Activated T-cell treated with anti-CD3 and anti-CD28 coated beads, Interleukin-2, amount 50 U/mL, for 72 hours (primary cell): ENCODE measurements at regions not wholly inside any gene's neighbourhood (a gene's known extent, or its start where the extent isn't known, plus 50 kb on each side); places are given as distances from the start of the nearest gene placed in this dataset.

Experiments used
- ATAC-seq, 2 donors: fragments of 150-1000 bp; cut with Tn5 transposase; replicated peaks in 1 of 2; 2 replicates each; pipeline ENCODE4 v1.10.0; 2021; ENCODE audit warnings: moderate library complexity in 2 of 2, mild to moderate bottlenecking in 1 of 2
- DNase-seq, 2 donors: peaks; one replicate each; pipeline ENCODE4 v3.0.0; 2021 to 2022; ENCODE audit warnings: mixed read lengths in 1 of 2
- H3K27ac Mint-ChIP-seq: one replicate; pipeline ENCODE4 v1.8.0; 2022; ENCODE audit warnings: mild to moderate bottlenecking, moderate library complexity, mixed read lengths
- H3K27me3 Mint-ChIP-seq: one replicate; pipeline ENCODE4 v1.8.0; 2022; ENCODE audit warnings: low read depth, mixed read lengths
- H3K36me3 Mint-ChIP-seq, 2 donors: one replicate each; pipeline ENCODE4 v1.8.0; 2022; ENCODE audit warnings: mixed read lengths in 2 of 2, mild to moderate bottlenecking in 1 of 2; ENCODE audit not compliant: insufficient read depth in 2 of 2
- H3K4me1 Mint-ChIP-seq: one replicate; pipeline ENCODE4 v1.8.0; 2022; ENCODE audit warnings: low read depth, mixed read lengths
- H3K4me3 Mint-ChIP-seq, 2 donors: one replicate each; pipeline ENCODE4 v1.8.0; 2022; ENCODE audit warnings: mild to moderate bottlenecking in 2 of 2, mixed read lengths in 2 of 2, moderate library complexity in 2 of 2
- H3K9me3 Mint-ChIP-seq, 2 donors: one replicate each; pipeline ENCODE4 v1.8.0; 2022; ENCODE audit warnings: mixed read lengths in 2 of 2

DNA sequence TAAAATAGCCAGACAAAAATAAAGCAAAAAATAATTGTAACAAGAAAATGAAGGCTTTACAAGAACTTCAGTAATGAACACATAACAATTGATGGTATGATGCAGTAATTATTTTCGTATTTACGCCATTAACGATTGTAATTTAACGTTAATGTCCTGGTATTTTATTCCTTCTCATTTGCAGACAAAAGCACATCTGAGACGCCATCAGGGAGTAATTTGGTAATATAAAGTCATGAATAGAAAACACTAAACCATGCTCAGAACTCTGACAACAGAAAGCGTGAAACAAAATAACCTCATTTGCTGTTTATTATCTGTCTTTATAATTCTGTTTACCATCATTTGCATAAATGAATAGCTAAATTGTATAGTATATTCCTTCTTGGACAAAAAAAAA is 336.6 kb upstream of the THRB start:
- Mint-ChIP-seq H3K9me3 (peaks cover 1 to 2% of the 10 kb centered on the region in 2 donors), H3K27me3 (peaks cover 27% of the 10 kb centered on the region), H3K36me3 (peaks cover 0 to 2% of the 10 kb centered on the region in 2 donors), H3K4me3 (no peak overlapping the region), H3K27ac (no peak overlapping the region), H3K4me1 (no peaks in the 10 kb centered on the region)
- ATAC-seq, result no peak
- DNase-seq, result no peak

DNA sequence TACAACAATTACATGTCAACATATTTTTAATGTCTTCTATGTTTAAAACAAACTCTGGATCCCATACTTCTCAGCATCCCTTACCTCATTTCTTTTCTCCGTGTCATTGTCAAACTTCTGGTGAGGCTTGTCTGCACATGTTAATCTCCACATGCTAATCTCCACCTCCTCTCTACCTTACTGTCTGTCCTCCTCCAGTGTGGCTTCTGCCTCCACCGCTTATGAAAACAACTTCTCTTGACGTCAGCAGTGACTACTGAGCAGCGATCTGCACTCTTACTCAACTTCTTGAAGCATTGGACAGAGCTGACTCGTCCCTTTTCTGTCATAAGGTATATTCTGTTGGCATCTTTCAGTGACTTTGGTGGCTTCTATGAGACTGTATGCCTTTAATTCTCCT is 338.2 kb upstream of the THRB start:
- Mint-ChIP-seq H3K4me3 (no peak overlapping the region), H3K27ac (no peak overlapping the region), H3K36me3 (peaks cover 0 to 2% of the 10 kb centered on the region in 2 donors), H3K4me1 (no peaks in the 10 kb centered on the region), H3K27me3 (peaks cover 24% of the 10 kb centered on the region), H3K9me3 (no peaks in the 10 kb centered on the region)
- ATAC-seq, result no peak
- DNase-seq, result no peak

DNA sequence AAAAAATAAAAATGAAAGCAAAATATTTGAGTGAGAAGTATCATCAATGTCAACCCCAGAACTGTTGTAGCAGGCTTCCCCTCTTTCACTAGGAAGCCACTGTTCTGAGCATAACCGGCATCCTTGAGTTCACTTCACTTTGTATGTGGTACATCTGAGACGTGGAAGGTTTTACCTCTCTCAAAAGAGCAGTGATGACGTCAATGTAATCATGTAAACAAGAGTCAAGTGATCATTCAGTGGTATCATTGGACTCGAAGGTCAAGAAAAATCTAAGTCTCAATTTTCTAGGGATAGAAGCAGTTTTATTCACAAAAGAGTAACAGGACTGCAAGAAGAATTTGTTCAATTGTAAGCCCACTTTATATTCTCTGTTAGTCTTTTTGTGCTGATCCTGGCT is 339.8 kb upstream of the THRB start:
- Mint-ChIP-seq H3K9me3 (no peaks in the 10 kb centered on the region), H3K27me3 (peaks cover 14% of the 10 kb centered on the region), H3K36me3 (peaks cover 0 to 2% of the 10 kb centered on the region in 2 donors), H3K27ac (no peak overlapping the region), H3K4me3 (no peak overlapping the region), H3K4me1 (no peaks in the 10 kb centered on the region)
- ATAC-seq, result no peak
- no peak for DNase-seq

DNA sequence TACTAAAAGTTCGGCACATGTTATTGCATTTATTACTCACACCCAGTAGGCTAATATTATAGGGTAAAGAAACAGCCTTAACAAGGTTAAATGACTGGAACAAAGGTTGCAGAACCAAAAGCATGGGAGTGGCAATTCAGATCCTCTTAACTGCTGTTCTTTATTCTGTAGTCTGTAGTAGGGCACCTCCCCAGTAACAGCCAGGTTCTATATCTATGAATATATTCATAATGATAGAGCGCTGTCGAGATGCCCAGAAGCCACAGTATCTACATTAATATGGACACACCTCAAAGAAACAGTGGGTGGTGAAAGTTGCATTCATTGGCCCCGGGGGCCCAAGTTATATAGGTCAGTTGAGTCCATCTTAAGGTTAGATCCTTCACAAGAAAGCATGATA is 340.9 kb upstream of the THRB start:
- Mint-ChIP-seq H3K36me3 (no peaks in the 10 kb centered on the region), H3K4me3 (no peak overlapping the region), H3K27me3 (peaks cover 4% of the 10 kb centered on the region), H3K27ac (no peak overlapping the region), H3K9me3 (no peaks in the 10 kb centered on the region), H3K4me1 (no peaks in the 10 kb centered on the region)
- ATAC-seq, result no peak
- DNase-seq, result no peak

DNA sequence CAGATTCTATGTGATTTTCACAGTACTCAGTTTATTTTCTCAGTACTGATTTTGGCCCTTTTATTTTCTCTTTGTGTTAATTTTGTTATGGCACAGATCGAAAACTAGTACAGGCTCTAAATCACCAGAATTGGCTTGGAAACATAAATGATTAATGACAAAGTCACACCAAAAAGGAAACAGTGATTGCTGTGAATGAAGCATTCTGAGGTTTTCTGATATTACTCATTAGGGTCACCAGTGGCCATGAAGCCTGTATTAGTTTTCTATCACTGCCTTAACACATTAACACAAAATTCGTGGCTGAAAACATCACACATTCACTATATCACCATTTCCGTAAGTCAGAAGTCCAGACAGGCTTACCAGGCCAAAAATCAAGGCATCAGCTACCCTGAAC is 343.0 kb upstream of the THRB start:
- Mint-ChIP-seq H3K4me3 (no peak overlapping the region), H3K27me3 (no peaks in the 10 kb centered on the region), H3K36me3 (no peaks in the 10 kb centered on the region), H3K27ac (no peak overlapping the region), H3K9me3 (no peaks in the 10 kb centered on the region), H3K4me1 (no peaks in the 10 kb centered on the region)
- DNase-seq, result no peak
- ATAC-seq, result no peak

DNA sequence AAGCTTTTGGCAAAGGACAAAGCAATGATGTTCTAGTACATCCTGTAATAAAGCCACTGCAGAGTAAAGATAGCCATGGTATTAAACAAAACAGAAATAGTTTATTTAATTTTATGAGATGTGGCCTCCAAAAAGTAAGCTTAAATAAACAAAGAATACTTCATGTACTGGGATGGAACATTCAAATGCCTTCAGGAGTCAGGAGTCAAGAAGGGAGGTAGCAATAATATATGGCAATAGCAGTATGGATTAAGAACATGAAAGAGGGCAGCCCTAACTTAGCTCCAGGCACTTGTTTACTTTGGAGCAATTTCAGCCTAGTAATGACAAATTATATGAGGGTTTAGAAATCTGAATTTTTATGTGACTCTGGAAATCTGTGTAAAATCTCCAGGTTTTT is 343.9 kb upstream of the THRB start:
- Mint-ChIP-seq H3K4me1 (no peaks in the 10 kb centered on the region), H3K9me3 (no peaks in the 10 kb centered on the region), H3K27ac (no peak overlapping the region), H3K36me3 (no peaks in the 10 kb centered on the region), H3K27me3 (no peaks in the 10 kb centered on the region), H3K4me3 (no peak overlapping the region)
- ATAC-seq (no peak), DNase-seq (no peak)

DNA sequence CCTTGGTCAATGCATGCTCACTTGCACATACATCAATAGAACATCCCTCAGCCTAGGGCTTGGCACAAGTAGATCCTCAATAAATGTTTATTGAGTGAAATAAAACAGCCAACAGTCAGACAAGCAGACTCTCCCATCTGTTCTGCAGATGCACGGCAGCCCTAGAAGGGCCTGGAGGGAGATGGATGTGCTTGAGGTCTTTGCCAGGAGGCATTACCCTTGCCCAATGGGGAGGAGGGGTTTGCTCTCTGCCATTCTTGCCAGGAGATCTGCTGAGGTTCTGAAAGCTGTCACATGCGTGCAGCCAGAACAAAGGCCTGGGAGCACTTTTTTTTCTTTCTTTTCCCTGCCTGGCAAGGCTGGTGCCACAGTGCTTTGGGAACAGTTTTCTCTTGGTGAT is 349.3 kb upstream of the THRB start:
- Mint-ChIP-seq H3K4me1 (no peaks in the 10 kb centered on the region), H3K9me3 (peaks cover 0 to 1% of the 10 kb centered on the region in 2 donors), H3K27ac (no peak overlapping the region), H3K27me3 (no peaks in the 10 kb centered on the region), H3K36me3 (no peaks in the 10 kb centered on the region), H3K4me3 (no peak overlapping the region)
- ATAC-seq (no peak), DNase-seq (no peak)

DNA sequence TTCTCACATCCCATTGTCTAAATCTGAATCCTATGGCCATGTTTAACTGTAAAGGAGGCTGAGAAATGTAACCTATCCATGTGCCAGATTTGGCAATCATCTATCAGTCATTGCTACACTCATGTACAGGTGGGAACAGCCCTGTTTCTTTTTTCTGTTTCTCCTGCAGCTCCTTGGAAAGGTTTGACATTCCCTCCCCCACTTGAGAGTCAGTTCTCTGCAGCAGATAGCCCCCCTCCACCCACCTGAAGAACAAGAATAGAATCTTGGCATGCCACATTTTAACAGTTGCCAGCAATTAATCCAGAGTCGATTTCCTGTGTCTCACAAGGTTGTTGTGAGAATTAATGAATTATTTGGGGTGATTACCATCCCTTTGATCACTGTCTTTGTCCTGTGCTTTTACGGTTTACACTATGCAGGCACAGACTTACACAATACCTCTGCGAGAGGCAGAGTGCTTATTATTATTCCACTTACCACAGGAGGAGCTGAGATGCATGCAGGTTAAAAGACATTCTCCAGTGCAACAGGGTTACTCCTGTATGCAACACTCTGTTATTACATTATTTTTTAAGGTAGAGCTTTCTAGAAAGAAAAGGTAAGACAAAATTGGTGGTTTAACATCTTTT is 351.0 kb upstream of the THRB start:
- Mint-ChIP-seq H3K9me3 (peaks cover 0 to 5% of the 10 kb centered on the region in 2 donors), H3K36me3 (no peaks in the 10 kb centered on the region), H3K4me3 (no peak overlapping the region), H3K4me1 (no peaks in the 10 kb centered on the region), H3K27me3 (no peaks in the 10 kb centered on the region), H3K27ac (no peak overlapping the region)
- no peak for DNase-seq
- ATAC-seq, result no peak

DNA sequence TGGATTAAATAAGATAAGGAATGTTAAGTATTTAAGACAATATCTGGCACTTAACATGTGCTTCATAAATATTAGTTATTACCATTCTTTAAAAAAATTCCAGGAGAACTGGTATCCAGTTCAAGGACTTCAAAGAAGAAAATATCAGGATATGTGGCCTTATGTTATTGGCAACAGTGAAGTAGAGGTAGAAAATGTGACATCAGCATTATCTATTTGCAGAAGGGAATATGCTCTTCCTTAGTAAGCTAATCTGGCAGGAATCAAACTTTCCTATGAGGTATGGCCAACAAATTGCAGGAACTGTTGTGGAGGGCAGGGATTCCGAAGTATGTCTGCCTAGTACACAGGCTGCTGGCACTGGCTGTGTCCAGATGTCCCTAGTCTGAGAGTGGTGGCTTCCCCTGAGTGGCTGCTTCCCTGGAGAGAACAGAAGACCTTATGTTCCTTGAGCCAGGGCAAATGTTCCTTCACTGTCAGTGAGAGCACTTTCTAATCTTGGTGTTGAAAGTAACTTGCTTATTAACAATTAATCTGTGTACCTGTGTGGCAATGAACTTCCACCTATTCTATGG is 351.7 kb upstream of the THRB start:
- DNase-seq (no peak), ATAC-seq (no peak)
- no peak overlapping the region for H3K27ac Mint-ChIP-seq
- no peaks in the 10 kb centered on the region for H3K4me1 Mint-ChIP-seq
- no peak overlapping the region for H3K4me3 Mint-ChIP-seq
- no peaks in the 10 kb centered on the region for H3K36me3 Mint-ChIP-seq
- H3K27me3 Mint-ChIP-seq, result no peaks in the 10 kb centered on the region
- H3K9me3 Mint-ChIP-seq, result peaks cover 0 to 5% of the 10 kb centered on the region in 2 donors

DNA sequence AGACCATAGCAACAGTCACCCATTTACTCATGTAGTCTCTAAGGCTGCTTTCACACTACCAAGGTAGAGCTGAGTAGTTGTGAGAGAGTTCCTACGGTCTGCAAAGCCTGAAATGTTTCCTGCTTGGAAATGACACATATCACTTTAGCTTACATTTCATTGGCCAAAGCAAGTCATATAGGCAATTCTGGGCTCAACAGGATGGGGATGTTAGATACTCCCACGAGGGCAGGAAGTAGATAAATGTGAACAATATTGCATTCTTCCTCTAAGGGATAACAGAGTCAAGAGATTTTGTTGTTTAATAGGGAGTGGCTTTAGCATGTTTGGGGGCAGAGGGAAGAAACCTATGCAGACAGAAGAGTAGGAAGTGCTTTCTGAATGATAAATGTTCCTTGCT is 355.6 kb upstream of the THRB start:
- DNase-seq (no peak), ATAC-seq (no peak)
- Mint-ChIP-seq H3K4me3 (no peak overlapping the region), H3K36me3 (no peaks in the 10 kb centered on the region), H3K9me3 (peaks cover 0 to 8% of the 10 kb centered on the region in 2 donors), H3K27me3 (no peaks in the 10 kb centered on the region), H3K4me1 (no peaks in the 10 kb centered on the region), H3K27ac (no peak overlapping the region)

DNA sequence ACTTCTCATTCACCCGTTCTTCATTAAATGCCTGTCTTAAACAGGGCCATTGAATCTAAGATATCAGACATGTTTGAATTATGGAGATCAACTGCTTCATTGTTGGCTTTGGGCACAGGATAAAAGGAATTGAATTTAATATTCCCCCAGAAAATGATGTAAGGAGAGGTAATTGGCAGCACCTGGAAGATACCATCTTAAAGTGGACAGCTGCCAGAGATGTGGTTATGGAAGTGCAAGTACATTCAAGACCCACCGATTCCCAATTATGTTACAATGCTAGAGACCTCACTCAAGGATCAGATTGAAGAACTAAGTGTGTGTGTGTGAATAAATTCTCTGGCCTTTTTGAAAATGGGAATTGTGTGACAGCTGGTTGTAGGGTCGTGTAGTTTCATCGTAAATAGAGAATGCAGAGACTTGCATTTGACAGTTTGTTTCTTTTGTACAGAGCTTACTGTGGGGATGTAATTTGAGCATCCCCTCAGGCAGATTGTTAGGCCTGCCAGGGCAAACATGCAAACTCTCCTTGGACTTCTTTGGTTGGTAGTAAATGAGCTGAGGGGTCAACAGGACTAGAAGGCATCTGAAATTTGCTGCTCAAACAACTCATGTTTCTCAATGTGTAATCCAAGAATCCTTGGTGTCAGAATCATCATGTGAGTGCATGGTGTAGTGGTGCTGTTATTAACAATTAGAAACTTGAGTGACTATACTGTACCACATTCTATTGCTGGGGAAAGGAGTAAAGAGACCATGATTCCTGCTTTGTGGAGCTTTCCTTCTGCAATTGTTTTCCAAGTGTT is 359.2 kb upstream of the THRB start:
- Mint-ChIP-seq H3K36me3 (no peaks in the 10 kb centered on the region), H3K27ac (no peak overlapping the region), H3K4me3 (no peak overlapping the region), H3K27me3 (no peaks in the 10 kb centered on the region), H3K4me1 (no peaks in the 10 kb centered on the region), H3K9me3 (peaks cover 0 to 7% of the 10 kb centered on the region in 2 donors)
- ATAC-seq (no peak), DNase-seq (no peak)

DNA sequence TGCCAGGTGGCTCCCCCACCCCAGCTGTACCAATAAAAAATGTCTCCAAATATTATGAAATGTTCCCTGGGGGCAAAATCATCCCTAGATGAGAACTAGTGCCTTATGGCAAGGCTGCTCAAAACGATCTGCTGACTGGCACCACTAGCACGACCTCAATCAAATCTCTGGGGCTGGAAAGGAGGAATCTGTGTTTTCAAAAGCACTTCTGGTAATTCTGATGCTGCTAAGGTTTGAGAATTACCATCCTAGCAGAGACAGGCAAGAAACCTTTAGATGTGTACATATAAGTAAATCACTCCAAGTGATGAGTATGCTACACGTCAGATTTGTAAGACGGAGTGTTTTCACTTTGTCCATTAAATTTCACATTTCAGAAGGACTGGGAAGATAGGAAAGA is 360.1 kb upstream of the THRB start:
- Mint-ChIP-seq H3K9me3 (peaks cover 0 to 6% of the 10 kb centered on the region in 2 donors), H3K4me1 (no peaks in the 10 kb centered on the region), H3K4me3 (no peak overlapping the region), H3K27ac (no peak overlapping the region), H3K36me3 (no peaks in the 10 kb centered on the region), H3K27me3 (no peaks in the 10 kb centered on the region)
- ATAC-seq, result no peak
- DNase-seq, result no peak

DNA sequence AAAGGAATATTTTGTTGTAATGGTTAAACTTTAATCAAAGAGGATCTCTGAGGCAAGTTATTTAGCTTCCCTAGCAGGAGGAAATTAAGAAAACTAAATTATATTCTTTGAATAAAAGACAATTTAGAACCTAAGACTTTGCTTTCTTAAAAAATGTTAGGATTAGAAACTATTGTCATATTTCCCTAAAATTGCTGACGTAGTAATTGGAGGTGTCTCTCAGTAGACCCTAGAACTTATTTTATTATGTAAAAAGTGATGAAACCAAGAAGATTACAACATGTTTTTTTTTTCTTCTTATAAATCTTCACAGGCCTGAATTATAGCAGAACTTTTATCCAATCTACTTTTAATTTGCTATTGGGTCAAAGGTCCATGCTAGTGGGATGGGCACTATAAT is 363.3 kb upstream of the THRB start:
- H3K4me3 Mint-ChIP-seq, result no peak overlapping the region
- peaks cover 1 to 7% of the 10 kb centered on the region in 2 donors for H3K9me3 Mint-ChIP-seq
- ATAC-seq (no peak), DNase-seq (no peak)
- no peaks in the 10 kb centered on the region for H3K4me1 Mint-ChIP-seq
- no peak overlapping the region for H3K27ac Mint-ChIP-seq
- no peaks in the 10 kb centered on the region for H3K36me3 Mint-ChIP-seq
- no peaks in the 10 kb centered on the region for H3K27me3 Mint-ChIP-seq
